Mesendoderm (in vitro differentiated cells): ENCODE measurements at regions not wholly inside any gene's neighbourhood (a gene's known extent, or its start where the extent isn't known, plus 50 kb on each side); places are given as distances from the start of the nearest gene placed in this dataset.

Experiments
- DNase-seq: peaks from one replicate; pipeline ENCODE4 v3.0.0; 2013
- H2AK5ac ChIP-seq: 2 replicates; pipeline ENCODE4 v1.6.1; 2013; ENCODE audit warnings: low read length, inconsistent platforms
- H2BK120ac ChIP-seq: 2 replicates; pipeline ENCODE4 v1.6.1; 2013; ENCODE audit warnings: low read depth, mild to moderate bottlenecking, low read length, moderate library complexity, mixed read lengths
- H2BK15ac ChIP-seq: replicated peaks from 2 replicates; pipeline ENCODE4 v1.6.1; 2013; ENCODE audit warnings: low read depth, mild to moderate bottlenecking, moderate library complexity
- H2BK5ac ChIP-seq: 2 replicates; pipeline ENCODE4 v1.6.1; 2013; ENCODE audit warnings: low read length, inconsistent platforms
- H3K18ac ChIP-seq: 2 replicates; pipeline ENCODE4 v1.6.1; 2013; ENCODE audit warnings: mild to moderate bottlenecking, low read length, mixed read lengths
- H3K23ac ChIP-seq: one replicate; pipeline ENCODE4 v1.6.1; 2013; ENCODE audit warnings: low read length
- H3K27ac ChIP-seq: 2 replicates; pipeline ENCODE4 v1.5.1; 2013; ENCODE audit warnings: low read depth, mild to moderate bottlenecking, inconsistent platforms, low read length, moderate library complexity
- H3K27me3 ChIP-seq: 2 replicates; pipeline ENCODE4 v1.6.1; 2013; ENCODE audit warnings: low read length, control low read depth, mild to moderate bottlenecking, inconsistent platforms; ENCODE audit not compliant: insufficient read depth, poor library complexity
- H3K36me3 ChIP-seq: 2 replicates; pipeline ENCODE4 v1.6.1; 2013; ENCODE audit warnings: low read length, inconsistent platforms; ENCODE audit not compliant: control insufficient read depth, insufficient read depth
- H3K4ac ChIP-seq: one replicate; pipeline ENCODE4 v1.6.1; 2013; ENCODE audit warnings: low read depth, mild to moderate bottlenecking, low read length, moderate library complexity
- H3K4me1 ChIP-seq: 2 replicates; pipeline ENCODE4 v1.6.1; 2013; ENCODE audit warnings: low read depth, low read length, inconsistent platforms; ENCODE audit not compliant: control insufficient read depth
- H3K4me2 ChIP-seq: 2 replicates; pipeline ENCODE4 v1.6.1; 2013; ENCODE audit warnings: low read length
- H3K4me3 ChIP-seq: 2 replicates; pipeline ENCODE4 v1.5.1; 2013; ENCODE audit warnings: mild to moderate bottlenecking, low read length
- H3K56ac ChIP-seq: one replicate; pipeline ENCODE4 v1.6.1; 2013; ENCODE audit warnings: low read length
- H3K79me1 ChIP-seq: 2 replicates; pipeline ENCODE4 v1.6.1; 2013; ENCODE audit warnings: low read length, inconsistent platforms
- H3K79me2 ChIP-seq: 2 replicates; pipeline ENCODE4 v1.6.1; 2013; ENCODE audit warnings: mild to moderate bottlenecking, low read length; ENCODE audit not compliant: control insufficient read depth, insufficient read depth
- H3K9ac ChIP-seq: 2 replicates; pipeline ENCODE4 v1.6.1; 2013; ENCODE audit warnings: low read length, inconsistent platforms
- H4K5ac ChIP-seq: one replicate; pipeline ENCODE4 v1.6.1; 2013; ENCODE audit warnings: low read length
- H4K8ac ChIP-seq: one replicate; pipeline ENCODE4 v1.6.1; 2013; ENCODE audit warnings: low read depth, mild to moderate bottlenecking, control low read depth, low read length, moderate library complexity
- WGBS: extraction: QIAGEN DNeasy Blood & Tissue Kit; methylation state at CpG from one replicate; pipeline ENCODE4 v1.1.7; 2013; ENCODE audit warnings: low lambda C conversion rate, missing lambda C conversion rate; ENCODE audit not compliant: insufficient coverage; ENCODE audit errors: extremely low coverage; 5-methylcytosine and 5-hydroxymethylcytosine counted together

DNA sequence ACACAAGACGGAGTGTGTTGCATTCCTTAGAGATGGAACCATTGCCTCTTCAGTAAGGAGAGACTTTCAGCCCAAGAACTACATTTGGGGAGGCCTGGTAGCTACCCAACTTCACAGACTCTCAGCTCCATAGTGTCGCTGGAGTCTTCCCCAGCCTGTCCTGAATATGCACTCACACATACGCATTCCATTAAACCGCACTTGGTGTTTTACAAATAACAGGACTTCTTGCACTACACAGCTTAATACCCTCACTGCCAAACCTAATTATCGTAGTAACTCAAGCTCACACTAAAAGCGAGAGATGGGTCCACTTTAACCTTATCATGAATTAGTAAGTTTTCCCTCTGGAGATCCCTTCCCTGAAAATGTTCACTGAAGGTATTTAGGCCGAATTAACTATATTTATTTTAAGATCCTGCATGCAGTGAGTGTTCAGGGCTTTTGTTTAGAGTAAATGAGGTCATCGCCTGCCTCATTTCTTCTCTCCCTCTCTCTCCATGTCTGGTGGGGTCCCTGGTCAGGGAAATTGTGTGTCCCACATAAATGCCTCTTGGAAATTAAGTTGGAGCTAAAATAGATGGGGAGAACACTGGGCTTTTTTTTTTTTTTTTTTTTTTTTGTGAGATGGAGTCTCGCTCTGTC lies 171.9 kb downstream of the FAM43A start:
- Histone ChIP-seq H2BK120ac (no peak overlapping the region), H3K4me1 (no peaks in the 10 kb centered on the region), H3K9ac (no peak overlapping the region), H3K56ac (no peak overlapping the region), H3K79me2 (no peaks in the 10 kb centered on the region), H3K23ac (no peak overlapping the region), H2BK15ac (no peak overlapping the region), H3K4ac (no peak overlapping the region), H3K27ac (no peak overlapping the region), H4K5ac (no peak overlapping the region), H3K27me3 (no peaks in the 10 kb centered on the region), H2BK5ac (no peak overlapping the region), H2AK5ac (no peak overlapping the region), H4K8ac (no peak overlapping the region), H3K36me3 (no peaks in the 10 kb centered on the region), H3K18ac (no peak overlapping the region), H3K4me3 (no peak overlapping the region), H3K4me2 (no peak overlapping the region), H3K79me1 (no peaks in the 10 kb centered on the region)
- no CpG with 5 or more reads among the region's 9 CpGs for WGBS
- DNase-seq: no peak

DNA sequence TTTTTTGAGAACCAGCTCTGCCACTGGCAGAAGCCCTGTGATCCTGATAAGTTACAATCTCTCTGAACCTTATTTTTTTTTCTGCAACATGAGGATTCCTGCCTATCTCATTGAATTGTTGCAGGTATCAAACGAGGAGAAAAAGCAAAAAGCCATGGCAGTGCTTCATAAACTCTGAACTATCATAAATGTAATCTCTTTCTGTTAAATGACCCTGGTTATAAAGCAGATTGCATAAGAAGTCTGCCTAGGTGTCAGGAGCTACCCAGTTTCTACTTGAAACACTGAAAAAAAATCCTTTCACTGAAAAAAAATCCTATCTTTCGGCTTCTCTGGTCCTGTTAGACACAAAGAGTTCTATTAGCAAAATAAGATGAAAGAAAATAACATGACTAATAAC lies 172.7 kb downstream of the FAM43A start:
- H3K4me3 ChIP-seq: no peak overlapping the region
- H2BK15ac ChIP-seq: no peak overlapping the region
- H3K79me2 ChIP-seq: no peaks in the 10 kb centered on the region
- no peaks in the 10 kb centered on the region for H3K4me1 ChIP-seq
- no peak overlapping the region for H3K4me2 ChIP-seq
- no peak overlapping the region for H3K18ac ChIP-seq
- no peak overlapping the region for H2BK120ac ChIP-seq
- no peak overlapping the region for H3K9ac ChIP-seq
- H3K23ac ChIP-seq: no peak overlapping the region
- H3K27ac ChIP-seq: no peak overlapping the region
- H4K8ac ChIP-seq: no peak overlapping the region
- no peaks in the 10 kb centered on the region for H3K27me3 ChIP-seq
- H2BK5ac ChIP-seq: no peak overlapping the region
- no peak overlapping the region for H3K56ac ChIP-seq
- H4K5ac ChIP-seq: no peak overlapping the region
- no peaks in the 10 kb centered on the region for H3K79me1 ChIP-seq
- no peak overlapping the region for H3K4ac ChIP-seq
- DNase-seq: no peak
- no peak overlapping the region for H2AK5ac ChIP-seq
- no peaks in the 10 kb centered on the region for H3K36me3 ChIP-seq
- WGBS: no CpG with 5 or more reads among the region's 2 CpGs

DNA sequence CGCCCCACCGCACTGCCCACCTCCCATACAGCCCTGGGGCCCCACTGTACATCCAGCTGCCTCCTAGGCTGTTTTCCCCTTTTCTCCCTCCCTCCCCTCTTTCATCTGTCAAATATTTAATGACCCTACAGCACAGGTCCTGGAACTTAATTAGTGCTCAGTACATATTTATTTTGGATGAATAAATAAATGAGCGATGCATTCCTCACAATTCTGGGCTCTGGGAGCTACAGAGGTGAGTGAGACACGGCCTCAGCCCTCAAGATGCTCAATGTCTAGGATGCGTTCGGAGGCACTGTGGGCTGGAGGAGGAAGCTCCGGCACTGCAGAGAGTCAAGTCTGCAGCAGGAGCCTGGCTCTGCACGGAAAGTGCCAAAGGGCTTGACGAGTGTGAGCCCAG lies 175.0 kb downstream of the FAM43A start:
- H2AK5ac ChIP-seq: no peak overlapping the region
- no peak overlapping the region for H3K23ac ChIP-seq
- H3K79me1 ChIP-seq: no peaks in the 10 kb centered on the region
- H3K4me2 ChIP-seq: no peak overlapping the region
- H3K27me3 ChIP-seq: no peaks in the 10 kb centered on the region
- H4K5ac ChIP-seq: no peak overlapping the region
- WGBS: no CpG with 5 or more reads among the region's 9 CpGs
- no peaks in the 10 kb centered on the region for H3K4me1 ChIP-seq
- H3K56ac ChIP-seq: no peak overlapping the region
- H3K18ac ChIP-seq: no peak overlapping the region
- no peak overlapping the region for H3K27ac ChIP-seq
- no peak overlapping the region for H3K4ac ChIP-seq
- H4K8ac ChIP-seq: no peak overlapping the region
- DNase-seq: no peak
- no peak overlapping the region for H2BK120ac ChIP-seq
- no peaks in the 10 kb centered on the region for H3K79me2 ChIP-seq
- no peak overlapping the region for H2BK15ac ChIP-seq
- no peak overlapping the region for H3K9ac ChIP-seq
- H3K4me3 ChIP-seq: no peak overlapping the region
- no peaks in the 10 kb centered on the region for H3K36me3 ChIP-seq
- H2BK5ac ChIP-seq: no peak overlapping the region

DNA sequence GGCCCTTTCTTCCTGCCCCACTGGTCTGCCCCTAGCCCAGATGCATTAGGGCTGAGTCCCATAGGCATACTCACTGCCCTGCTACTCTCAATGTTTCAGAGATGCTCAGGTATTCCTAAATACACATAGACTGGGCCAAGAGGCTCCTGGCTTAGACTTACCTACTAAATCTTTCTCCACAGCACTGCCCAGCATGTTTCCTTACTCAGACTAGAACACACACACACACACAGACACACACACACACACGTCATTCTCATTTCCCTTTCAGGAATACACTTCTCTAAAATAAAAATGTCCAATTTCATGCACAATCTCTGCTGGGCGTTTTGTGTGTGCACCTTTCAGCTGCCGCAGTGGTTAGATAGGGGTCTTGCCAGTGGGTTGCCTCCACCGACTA lies 175.7 kb downstream of the FAM43A start:
- H2AK5ac ChIP-seq: no peak overlapping the region
- no peak overlapping the region for H4K8ac ChIP-seq
- no peak overlapping the region for H3K18ac ChIP-seq
- no peak overlapping the region for H4K5ac ChIP-seq
- no peak overlapping the region for H3K4me3 ChIP-seq
- H3K36me3 ChIP-seq: no peaks in the 10 kb centered on the region
- H3K27me3 ChIP-seq: no peaks in the 10 kb centered on the region
- no peak overlapping the region for H3K4me2 ChIP-seq
- no peak overlapping the region for H2BK120ac ChIP-seq
- no peak overlapping the region for H3K56ac ChIP-seq
- no peak for DNase-seq
- H3K4me1 ChIP-seq: no peaks in the 10 kb centered on the region
- no peaks in the 10 kb centered on the region for H3K79me2 ChIP-seq
- no peaks in the 10 kb centered on the region for H3K79me1 ChIP-seq
- WGBS: no CpG with 5 or more reads among the region's 4 CpGs
- no peak overlapping the region for H2BK5ac ChIP-seq
- H3K4ac ChIP-seq: no peak overlapping the region
- H3K27ac ChIP-seq: no peak overlapping the region
- H3K23ac ChIP-seq: no peak overlapping the region
- no peak overlapping the region for H2BK15ac ChIP-seq
- no peak overlapping the region for H3K9ac ChIP-seq

DNA sequence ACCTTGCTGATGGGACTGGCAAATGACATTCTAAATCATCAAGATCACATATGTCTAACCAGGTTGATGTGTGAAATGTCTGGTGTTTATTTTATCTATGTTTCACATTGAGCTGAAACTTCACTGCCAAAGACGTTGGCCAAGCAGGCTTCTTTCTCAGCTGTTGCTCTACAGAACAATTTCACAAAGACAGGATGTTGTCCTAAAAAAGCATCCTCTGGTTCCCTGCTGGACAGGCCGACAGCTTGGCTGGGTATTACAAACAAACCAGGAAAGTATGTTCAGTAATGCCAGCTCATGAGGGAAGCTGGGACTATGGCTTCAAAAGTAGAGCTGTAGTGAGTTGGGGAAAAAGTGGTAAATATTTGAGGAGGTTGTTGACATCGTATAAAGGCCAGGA lies 179.4 kb downstream of the FAM43A start:
- H4K8ac ChIP-seq: no peak overlapping the region
- no peak overlapping the region for H2BK15ac ChIP-seq
- H3K23ac ChIP-seq: no peak overlapping the region
- H4K5ac ChIP-seq: no peak overlapping the region
- H3K79me1 ChIP-seq: no peaks in the 10 kb centered on the region
- no peak overlapping the region for H2BK120ac ChIP-seq
- H3K79me2 ChIP-seq: no peaks in the 10 kb centered on the region
- H3K18ac ChIP-seq: no peak overlapping the region
- no peak for DNase-seq
- H3K4ac ChIP-seq: no peak overlapping the region
- H3K27ac ChIP-seq: no peak overlapping the region
- H3K4me1 ChIP-seq: no peaks in the 10 kb centered on the region
- no peak overlapping the region for H2AK5ac ChIP-seq
- H3K27me3 ChIP-seq: no peaks in the 10 kb centered on the region
- H3K9ac ChIP-seq: no peak overlapping the region
- no CpG with 5 or more reads among the region's 3 CpGs for WGBS
- H3K4me2 ChIP-seq: no peak overlapping the region
- H3K36me3 ChIP-seq: no peaks in the 10 kb centered on the region
- H3K56ac ChIP-seq: no peak overlapping the region
- no peak overlapping the region for H3K4me3 ChIP-seq
- no peak overlapping the region for H2BK5ac ChIP-seq

DNA sequence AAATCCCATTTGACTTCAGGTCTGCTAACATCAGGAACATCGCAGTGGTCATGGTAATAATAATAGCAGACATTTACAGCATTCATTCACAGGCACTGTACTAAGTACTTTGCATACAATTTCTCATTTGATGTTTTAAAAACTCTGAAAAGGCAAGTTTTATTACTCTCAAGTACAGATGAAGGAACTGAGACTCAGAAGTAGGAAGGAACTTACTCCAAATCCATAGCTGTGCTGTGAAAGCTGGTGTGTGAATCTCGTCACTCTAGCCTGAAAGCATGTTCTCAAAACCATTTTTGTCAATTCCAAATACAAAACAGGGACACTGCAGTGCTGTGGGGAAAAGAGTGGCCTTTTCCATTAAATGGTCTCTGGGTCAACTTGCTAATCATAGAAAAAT lies 179.9 kb downstream of the FAM43A start:
- H3K4me1 ChIP-seq: no peaks in the 10 kb centered on the region
- H2AK5ac ChIP-seq: no peak overlapping the region
- no peak overlapping the region for H4K8ac ChIP-seq
- H2BK120ac ChIP-seq: no peak overlapping the region
- H3K27ac ChIP-seq: no peak overlapping the region
- DNase-seq: no peak
- no peak overlapping the region for H3K9ac ChIP-seq
- H3K36me3 ChIP-seq: no peaks in the 10 kb centered on the region
- no peak overlapping the region for H3K56ac ChIP-seq
- no peaks in the 10 kb centered on the region for H3K79me1 ChIP-seq
- H3K18ac ChIP-seq: no peak overlapping the region
- H3K4ac ChIP-seq: no peak overlapping the region
- no peaks in the 10 kb centered on the region for H3K79me2 ChIP-seq
- no CpG with 5 or more reads among the region's 2 CpGs for WGBS
- no peak overlapping the region for H2BK15ac ChIP-seq
- no peak overlapping the region for H3K23ac ChIP-seq
- no peak overlapping the region for H3K4me3 ChIP-seq
- no peak overlapping the region for H3K4me2 ChIP-seq
- H2BK5ac ChIP-seq: no peak overlapping the region
- H4K5ac ChIP-seq: no peak overlapping the region
- no peaks in the 10 kb centered on the region for H3K27me3 ChIP-seq
